Esophagus muscularis mucosa (tissue), 4 donors: ENCODE measurements at regions not wholly inside any gene's neighbourhood (a gene's known extent, or its start where the extent isn't known, plus 50 kb on each side); places are given as distances from the start of the nearest gene placed in this dataset.
A peak's percentile ranks its signal among the peaks of the same experiment; 100 is the strongest.

Source experiments
- DNase-seq: peaks from one replicate; pipeline ENCODE4 v3.0.0-alpha.2; 2017; ENCODE audit errors: extremely low spot score
- H3K27ac ChIP-seq, 4 donors: fragments of 200-600 bp; sonication (generic); replicated peaks in 1 of 4; 1 replicate in 3 of 4; 2 replicates in 1 of 4; pipeline ENCODE4 v1.5.1; 2016 to 2019; ENCODE audit warnings: mild to moderate bottlenecking in 1 of 4
- H3K27me3 ChIP-seq, 4 donors: fragments of 200-600 bp; sonication (generic); one replicate each; pipeline versions ENCODE4 v1.5.1 to v1.6.0; 2016 to 2019
- H3K36me3 ChIP-seq, 4 donors: fragments of 200-600 bp; sonication (generic); one replicate each; pipeline ENCODE4 v1.5.1; 2016 to 2019
- H3K4me1 ChIP-seq, 4 donors: fragments of 200-600 bp; sonication (generic); one replicate each; pipeline ENCODE4 v1.5.1; 2016 to 2019
- H3K4me3 ChIP-seq, 4 donors: fragments of 200-600 bp; sonication (generic); 1 replicate in 2 of 4; 2 replicates in 2 of 4; pipeline ENCODE4 v1.5.1; 2016 to 2019; ENCODE audit warnings: mild to moderate bottlenecking in 4 of 4, moderate library complexity in 1 of 4
- H3K9me3 ChIP-seq, 4 donors: fragments of 200-600 bp; sonication (generic); 1 replicate in 3 of 4; 2 replicates in 1 of 4; pipeline ENCODE4 v1.5.1; 2016 to 2019
- EP300 ChIP-seq: sonication (generic); formaldehyde crosslinking; IDR thresholded peaks from one replicate; pipeline ENCODE4 v1.6.1; 2017; ENCODE audit warnings: antibody characterized with exemption
- POLR2A ChIP-seq: fragments of 450-650 bp; IDR thresholded peaks from one replicate; pipeline ENCODE4 v1.6.1; 2017; ENCODE audit warnings: antibody characterized with exemption, moderate library complexity, mild to moderate bottlenecking, low read depth
- POLR2AphosphoS5 ChIP-seq, 2 donors: sonication (generic); formaldehyde crosslinking; IDR thresholded peaks; one replicate each; pipeline ENCODE4 v1.6.1; 2017; ENCODE audit warnings: antibody characterized with exemption in 2 of 2
- WGBS: methylation state at CpG from one replicate; pipeline ENCODE4 v1.1.5; 2018; 5-methylcytosine and 5-hydroxymethylcytosine counted together
- intact Hi-C: fragments of 100-400 bp; cut with DNase I; formaldehyde crosslinking; loops from one replicate; pipeline ENCODE4 v1.15.1; 2023
- TF ChIP-seq, protein P1 (sequence below), 3 experiments: fragments of 200-600 bp in 2 of 3; fragments of 450-650 bp in 1 of 3; sonication (generic) in 2 of 3; IDR thresholded peaks; one replicate each; pipeline ENCODE4 v1.5.1; 2017 to 2019; ENCODE audit warnings: antibody characterized with exemption in 3 of 3, mild to moderate bottlenecking in 2 of 3, moderate library complexity in 1 of 3

GRCh38 chr12:39105111-39105510, 199.7 kb upstream of the CPNE8 start:
- TF ChIP-seq POLR2AphosphoS5 (IDR thresholded peaks at IDR 0.05): no peak
- TF ChIP-seq POLR2A: no peak
- Histone ChIP-seq H3K36me3 (no peaks in the 10 kb centered on the region), H3K27me3 (peaks cover 0 to 2% (median 0%) of the 10 kb centered on the region in 4 donors), H3K4me1 (no peaks in the 10 kb centered on the region), H3K4me3 (no peak overlapping the region), H3K27ac (no peak overlapping the region), H3K9me3 (no peaks in the 10 kb centered on the region)
- intact Hi-C loops: loop anchor here (10.0 kb wide), 1 partner anchor 200 kb away; the partner anchor contains the start of gene CPNE8
- no peak for DNase-seq

- TF ChIP-seq EP300: no peak
- TF ChIP-seq, protein P1, sequence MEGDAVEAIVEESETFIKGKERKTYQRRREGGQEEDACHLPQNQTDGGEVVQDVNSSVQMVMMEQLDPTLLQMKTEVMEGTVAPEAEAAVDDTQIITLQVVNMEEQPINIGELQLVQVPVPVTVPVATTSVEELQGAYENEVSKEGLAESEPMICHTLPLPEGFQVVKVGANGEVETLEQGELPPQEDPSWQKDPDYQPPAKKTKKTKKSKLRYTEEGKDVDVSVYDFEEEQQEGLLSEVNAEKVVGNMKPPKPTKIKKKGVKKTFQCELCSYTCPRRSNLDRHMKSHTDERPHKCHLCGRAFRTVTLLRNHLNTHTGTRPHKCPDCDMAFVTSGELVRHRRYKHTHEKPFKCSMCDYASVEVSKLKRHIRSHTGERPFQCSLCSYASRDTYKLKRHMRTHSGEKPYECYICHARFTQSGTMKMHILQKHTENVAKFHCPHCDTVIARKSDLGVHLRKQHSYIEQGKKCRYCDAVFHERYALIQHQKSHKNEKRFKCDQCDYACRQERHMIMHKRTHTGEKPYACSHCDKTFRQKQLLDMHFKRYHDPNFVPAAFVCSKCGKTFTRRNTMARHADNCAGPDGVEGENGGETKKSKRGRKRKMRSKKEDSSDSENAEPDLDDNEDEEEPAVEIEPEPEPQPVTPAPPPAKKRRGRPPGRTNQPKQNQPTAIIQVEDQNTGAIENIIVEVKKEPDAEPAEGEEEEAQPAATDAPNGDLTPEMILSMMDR (IDR thresholded peaks at IDR 0.05): peak; percentile 58 to 77 (median 67)
- no peak for DNase-seq
- intact Hi-C loops: loop anchor here (5.0 to 10.0 kb wide), 2 partner anchors 199 to 776 kb away; partner anchors contain the start of gene CPNE8
- H3K9me3 ChIP-seq: no peaks in the 10 kb centered on the region
- H3K27me3 ChIP-seq: peaks cover 0 to 2% (median 0%) of the 10 kb centered on the region in 4 donors
- H3K4me1 ChIP-seq: no peaks in the 10 kb centered on the region
- H3K4me3 ChIP-seq: no peak overlapping the region
- H3K27ac ChIP-seq: no peak overlapping the region
- 40% methylated on average over 8 of the region's 8 CpGs for WGBS
- no peaks in the 10 kb centered on the region for H3K36me3 ChIP-seq
These were observed 198.3 kb upstream of the CPNE8 start for GRCh38 chr12:39103552-39104165.

DNA sequence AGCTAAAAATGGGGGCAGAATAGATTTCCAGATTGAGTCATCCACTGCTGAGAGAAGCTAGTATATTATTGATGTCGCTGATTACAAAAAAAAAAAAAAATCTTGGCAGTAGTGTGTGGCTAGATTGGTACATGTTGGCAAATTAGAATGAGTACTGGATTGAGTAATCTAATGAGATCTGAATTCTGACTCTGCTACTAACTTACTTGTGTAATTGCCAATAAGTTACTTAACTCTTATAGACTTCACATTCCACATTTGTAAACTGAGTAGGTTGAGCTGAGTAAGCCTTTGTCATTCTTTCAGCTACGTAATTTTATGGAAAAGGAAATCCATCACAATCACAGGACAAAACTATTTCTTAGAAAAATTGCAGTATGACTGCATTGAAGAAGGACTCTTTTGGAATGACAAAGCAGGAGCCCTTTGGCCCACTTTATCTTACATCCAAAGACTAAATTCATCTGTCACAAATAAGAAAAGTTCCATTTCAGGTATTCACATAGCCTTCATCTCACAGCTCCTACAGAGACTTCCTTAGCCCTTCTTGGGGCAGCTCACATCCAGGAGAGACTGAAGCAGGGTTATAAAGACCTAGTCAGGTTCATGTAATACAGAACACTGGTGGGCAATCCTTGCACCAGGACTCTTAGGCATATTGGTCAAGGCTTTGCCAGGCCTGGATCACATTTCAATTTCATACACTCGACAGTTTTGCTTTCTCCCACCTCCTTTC, 197.3 kb upstream of the CPNE8 start:
- WGBS: 67% methylated on average over 3 of the region's 3 CpGs
- no peak overlapping the region for H3K27ac ChIP-seq
- no peaks in the 10 kb centered on the region for H3K9me3 ChIP-seq
- no peaks in the 10 kb centered on the region for H3K4me1 ChIP-seq
- peaks cover 0 to 2% (median 0%) of the 10 kb centered on the region in 4 donors for H3K27me3 ChIP-seq
- intact Hi-C loops: loop anchor here (5.0 to 10.0 kb wide), 2 partner anchors 198 to 775 kb away; partner anchors contain the start of gene CPNE8
- no peak overlapping the region for H3K4me3 ChIP-seq
- no peak for DNase-seq
- TF ChIP-seq, protein P1 (IDR thresholded peaks at IDR 0.05): no peak
- no peak for TF ChIP-seq EP300
- no peak for TF ChIP-seq POLR2AphosphoS5 (IDR thresholded peaks at IDR 0.05)
- no peak for TF ChIP-seq POLR2A
- no peaks in the 10 kb centered on the region for H3K36me3 ChIP-seq

DNA sequence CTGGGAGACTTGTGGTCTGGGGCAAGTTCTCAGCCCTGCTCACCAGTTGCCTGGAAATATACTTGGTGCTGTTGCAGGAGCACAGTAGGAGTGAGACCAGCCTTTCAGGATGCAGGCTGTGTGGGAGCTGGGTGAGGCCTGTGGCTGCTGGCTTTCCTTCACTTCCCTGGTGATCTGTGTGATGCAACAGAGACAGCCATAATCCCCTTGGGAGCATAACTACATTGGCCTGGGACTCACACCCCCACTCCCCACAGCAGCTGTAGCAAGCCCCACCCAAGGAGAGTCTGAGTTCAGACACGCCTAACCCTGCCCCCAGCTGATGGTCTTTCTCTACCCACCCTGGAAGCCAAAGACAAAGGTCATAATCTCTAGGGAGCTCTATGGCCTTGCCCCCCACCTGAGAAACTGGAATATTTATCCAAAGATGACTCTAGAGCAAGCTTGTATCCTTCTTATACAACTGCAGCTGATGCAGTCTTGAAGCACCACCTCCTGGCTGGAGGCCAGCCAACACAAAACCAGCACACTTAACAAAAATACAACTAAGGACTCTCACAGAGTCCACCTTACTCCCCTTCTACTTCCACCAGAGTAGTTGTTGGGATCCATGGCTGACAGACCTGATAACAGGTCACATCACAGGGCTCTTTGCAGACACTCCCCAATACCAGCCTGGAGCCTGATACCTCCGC, 190.4 kb upstream of the CPNE8 start:
- Histone ChIP-seq H3K27me3 (no peaks in the 10 kb centered on the region), H3K4me3 (no peak overlapping the region), H3K27ac (no peak overlapping the region), H3K9me3 (no peaks in the 10 kb centered on the region), H3K36me3 (no peaks in the 10 kb centered on the region), H3K4me1 (no peaks in the 10 kb centered on the region)
- DNase-seq: no peak
- 78% methylated on average over 2 of the region's 2 CpGs for WGBS
- intact Hi-C loops: no loop called here
- TF ChIP-seq, protein P1 (IDR thresholded peaks at IDR 0.05): no peak
- TF ChIP-seq POLR2A (no peak), EP300 (no peak), POLR2AphosphoS5 (IDR thresholded peaks at IDR 0.05) (no peak)

DNA sequence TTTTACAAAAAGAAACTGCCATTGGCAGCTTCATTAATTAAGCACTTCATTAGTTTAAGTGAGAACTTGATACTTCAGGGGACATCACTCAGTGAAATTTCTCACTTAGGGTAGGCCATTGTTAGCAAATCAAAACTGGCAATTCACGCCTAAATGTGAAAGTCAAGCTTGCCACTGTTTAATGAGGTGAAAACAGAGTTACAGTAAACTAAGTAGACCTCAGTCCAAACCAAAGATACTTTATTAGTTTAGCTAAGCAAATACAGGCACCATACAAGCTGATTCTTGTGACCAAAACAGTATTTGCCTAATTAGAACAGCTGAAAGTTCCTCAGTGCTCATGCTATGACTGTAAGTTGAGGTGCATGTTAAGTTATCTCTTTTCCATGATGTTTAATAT, 176.5 kb upstream of the CPNE8 start:
- intact Hi-C loops: no loop called here
- H3K4me3 ChIP-seq: no peak overlapping the region

More for the DNA sequence above, 176.5 kb upstream of the CPNE8 start:
- DNase-seq: no peak
- WGBS: 73% methylated on average over 1 of the region's 1 CpG
- no peaks in the 10 kb centered on the region for H3K9me3 ChIP-seq
- no peaks in the 10 kb centered on the region for H3K27me3 ChIP-seq
- H3K27ac ChIP-seq: no peak overlapping the region
- TF ChIP-seq, protein P1 (IDR thresholded peaks at IDR 0.05): no peak
- TF ChIP-seq POLR2A: no peak
- no peak for TF ChIP-seq POLR2AphosphoS5 (IDR thresholded peaks at IDR 0.05)
- no peak for TF ChIP-seq EP300
- H3K4me1 ChIP-seq: no peaks in the 10 kb centered on the region
- no peaks in the 10 kb centered on the region for H3K36me3 ChIP-seq
